C4-2B (cell line): ENCODE measurements at regions not wholly inside any gene's neighbourhood (a gene's known extent, or its start where the extent isn't known, plus 50 kb on each side); places are given as distances from the start of the nearest gene placed in this dataset.

Source experiments
- ZFX ChIP-seq: fragments of 450-650 bp; IDR thresholded peaks from 2 replicates; pipeline ENCODE4 v1.6.1; 2017
- TF ChIP-seq, protein P1 (sequence below): fragments of 450-650 bp; conservative IDR thresholded peaks from 2 replicates; pipeline ENCODE4 v1.5.1; 2017; ENCODE audit warnings: mild to moderate bottlenecking

DNA sequence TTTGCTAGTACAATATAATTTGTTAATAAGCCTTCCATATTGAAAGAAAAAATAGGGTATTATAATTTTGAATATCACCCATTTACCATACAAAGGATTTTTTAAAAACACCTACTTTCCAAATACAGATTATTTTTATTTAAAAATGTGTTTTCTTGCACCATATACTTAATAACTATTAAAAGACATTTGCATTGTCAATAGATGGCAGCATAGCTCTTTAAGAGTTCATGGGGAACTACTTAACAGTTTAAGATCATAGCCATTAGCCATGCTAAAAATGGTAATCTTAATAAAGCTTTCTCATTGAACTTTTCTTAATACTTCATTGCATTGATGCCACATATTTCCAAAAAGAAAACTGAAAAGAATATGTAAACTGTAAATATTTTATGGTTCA is 1995.9 kb downstream of the C4orf33 start:
- TF ChIP-seq, protein P1, sequence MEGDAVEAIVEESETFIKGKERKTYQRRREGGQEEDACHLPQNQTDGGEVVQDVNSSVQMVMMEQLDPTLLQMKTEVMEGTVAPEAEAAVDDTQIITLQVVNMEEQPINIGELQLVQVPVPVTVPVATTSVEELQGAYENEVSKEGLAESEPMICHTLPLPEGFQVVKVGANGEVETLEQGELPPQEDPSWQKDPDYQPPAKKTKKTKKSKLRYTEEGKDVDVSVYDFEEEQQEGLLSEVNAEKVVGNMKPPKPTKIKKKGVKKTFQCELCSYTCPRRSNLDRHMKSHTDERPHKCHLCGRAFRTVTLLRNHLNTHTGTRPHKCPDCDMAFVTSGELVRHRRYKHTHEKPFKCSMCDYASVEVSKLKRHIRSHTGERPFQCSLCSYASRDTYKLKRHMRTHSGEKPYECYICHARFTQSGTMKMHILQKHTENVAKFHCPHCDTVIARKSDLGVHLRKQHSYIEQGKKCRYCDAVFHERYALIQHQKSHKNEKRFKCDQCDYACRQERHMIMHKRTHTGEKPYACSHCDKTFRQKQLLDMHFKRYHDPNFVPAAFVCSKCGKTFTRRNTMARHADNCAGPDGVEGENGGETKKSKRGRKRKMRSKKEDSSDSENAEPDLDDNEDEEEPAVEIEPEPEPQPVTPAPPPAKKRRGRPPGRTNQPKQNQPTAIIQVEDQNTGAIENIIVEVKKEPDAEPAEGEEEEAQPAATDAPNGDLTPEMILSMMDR: peak; percentile 63
- TF ChIP-seq ZFX: no peak
